Epithelial cell of proximal tubule (primary cell): ENCODE measurements at regions not wholly inside any gene's neighbourhood (a gene's known extent, or its start where the extent isn't known, plus 50 kb on each side); places are given as distances from the start of the nearest gene placed in this dataset.

Experiments used
- DNase-seq: peaks from one replicate; pipeline ENCODE4 v3.0.0-alpha.2; 2011; ENCODE audit warnings: low read depth
- H3K4me3 ChIP-seq: 2 replicates; pipeline ENCODE4 v1.5.1; 2011; ENCODE audit warnings: low read depth, mild to moderate bottlenecking, low read length
- TF ChIP-seq, protein P1 (sequence below): conservative IDR thresholded peaks from 2 replicates; pipeline ENCODE4 v1.5.1; 2012; ENCODE audit warnings: low read depth, mild to moderate bottlenecking, low read length

DNA sequence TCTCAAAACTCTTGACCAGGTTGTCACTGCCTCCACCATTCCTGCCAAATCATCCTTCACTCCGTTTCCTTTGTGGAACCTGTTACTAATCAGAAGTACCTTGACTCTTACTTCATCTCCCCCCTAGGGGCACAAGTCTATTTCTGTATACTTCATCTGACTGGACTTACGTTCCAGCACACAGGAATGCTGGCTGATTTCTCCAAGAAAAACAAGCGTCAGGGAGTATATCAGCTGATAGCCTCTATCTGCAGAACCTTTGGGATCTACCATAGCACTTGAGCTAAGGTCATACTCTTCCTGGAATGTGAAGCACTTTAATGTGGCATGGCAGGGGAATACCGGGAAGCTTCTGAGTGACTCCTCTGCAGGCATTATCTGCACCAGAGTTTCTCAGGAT, 178.1 kb upstream of the MOCS1 start:
- DNase-seq, result peak; percentile 26
- TF ChIP-seq, protein P1, sequence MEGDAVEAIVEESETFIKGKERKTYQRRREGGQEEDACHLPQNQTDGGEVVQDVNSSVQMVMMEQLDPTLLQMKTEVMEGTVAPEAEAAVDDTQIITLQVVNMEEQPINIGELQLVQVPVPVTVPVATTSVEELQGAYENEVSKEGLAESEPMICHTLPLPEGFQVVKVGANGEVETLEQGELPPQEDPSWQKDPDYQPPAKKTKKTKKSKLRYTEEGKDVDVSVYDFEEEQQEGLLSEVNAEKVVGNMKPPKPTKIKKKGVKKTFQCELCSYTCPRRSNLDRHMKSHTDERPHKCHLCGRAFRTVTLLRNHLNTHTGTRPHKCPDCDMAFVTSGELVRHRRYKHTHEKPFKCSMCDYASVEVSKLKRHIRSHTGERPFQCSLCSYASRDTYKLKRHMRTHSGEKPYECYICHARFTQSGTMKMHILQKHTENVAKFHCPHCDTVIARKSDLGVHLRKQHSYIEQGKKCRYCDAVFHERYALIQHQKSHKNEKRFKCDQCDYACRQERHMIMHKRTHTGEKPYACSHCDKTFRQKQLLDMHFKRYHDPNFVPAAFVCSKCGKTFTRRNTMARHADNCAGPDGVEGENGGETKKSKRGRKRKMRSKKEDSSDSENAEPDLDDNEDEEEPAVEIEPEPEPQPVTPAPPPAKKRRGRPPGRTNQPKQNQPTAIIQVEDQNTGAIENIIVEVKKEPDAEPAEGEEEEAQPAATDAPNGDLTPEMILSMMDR, result peak; percentile 30
- no peak overlapping the region for H3K4me3 ChIP-seq

GRCh38 chr6:40108736-40109135, 174.5 kb upstream of the MOCS1 start:
- no peak for DNase-seq
- TF ChIP-seq, protein P1, result no peak
- no peak overlapping the region for H3K4me3 ChIP-seq

- TF ChIP-seq, protein P1, result no peak
Measured at GRCh38 chr6:40106840-40107239, 172.6 kb upstream of the MOCS1 start.

GRCh38 chr6:40098774-40099173, 164.5 kb upstream of the MOCS1 start:
- no peak for DNase-seq
- TF ChIP-seq, protein P1, result no peak
- no peak overlapping the region for H3K4me3 ChIP-seq

More at GRCh38 chr6:40106840-40107239, 172.6 kb upstream of the MOCS1 start:
- no peak overlapping the region for H3K4me3 ChIP-seq
- DNase-seq, result no peak

DNA sequence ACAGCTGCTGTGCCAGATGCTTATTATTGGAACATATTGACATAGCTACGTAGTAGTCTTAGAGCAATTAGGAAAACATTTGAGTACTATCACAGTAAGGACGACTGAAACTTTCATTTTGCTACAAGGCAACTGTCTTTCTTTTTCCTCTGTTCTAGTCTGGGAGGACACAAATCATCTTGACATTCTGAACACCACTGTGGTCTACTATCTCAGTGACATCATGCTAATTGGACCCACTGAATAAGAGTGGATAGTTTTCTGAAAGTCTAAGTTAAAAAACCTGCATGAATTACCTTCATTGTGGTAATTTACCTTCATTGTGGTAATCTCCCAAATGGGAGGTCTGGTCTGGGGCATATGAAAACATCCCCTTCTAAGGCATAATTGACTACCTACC, 163.3 kb upstream of the MOCS1 start:
- DNase-seq, result no peak
- no peak overlapping the region for H3K4me3 ChIP-seq
- TF ChIP-seq, protein P1, result no peak

DNA sequence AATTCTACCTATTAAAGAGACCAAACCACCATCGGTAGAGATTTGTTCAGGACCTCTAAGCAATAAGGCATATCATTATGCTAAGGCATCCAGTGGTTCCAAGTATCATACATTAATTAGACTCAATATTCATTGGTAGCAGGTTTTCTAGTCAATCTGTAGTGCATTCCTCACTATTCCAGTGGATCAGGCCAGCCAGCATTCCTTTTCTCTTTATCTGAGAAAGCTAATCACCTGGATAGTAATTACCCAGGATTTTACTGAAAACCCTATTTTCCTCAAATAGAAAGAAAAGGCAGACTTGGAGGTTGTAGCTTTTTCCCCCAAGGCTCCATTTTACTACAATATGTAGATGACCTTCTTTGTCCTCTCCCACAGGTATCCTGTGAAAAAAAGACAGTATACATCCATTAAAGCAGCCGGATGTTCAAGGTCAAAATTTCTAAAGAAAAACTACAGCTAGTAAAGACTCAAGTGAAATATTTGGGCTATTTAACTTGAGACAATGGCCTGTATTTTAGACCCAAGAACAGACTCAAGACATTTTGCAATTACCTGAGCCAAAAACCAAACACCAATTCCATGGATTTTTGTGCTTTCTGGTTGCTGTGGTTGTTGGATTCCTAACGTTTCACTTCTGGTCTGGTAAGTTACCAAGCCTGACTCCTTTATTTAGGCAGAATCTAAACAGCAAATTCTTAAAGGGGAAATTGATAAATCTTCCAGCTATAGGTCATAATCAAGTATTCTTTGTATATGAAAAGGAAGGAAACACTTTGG, 149.1 kb upstream of the MOCS1 start:
- DNase-seq, result no peak
- no peak overlapping the region for H3K4me3 ChIP-seq
- TF ChIP-seq, protein P1, result no peak
